Hematopoietic multipotent progenitor cell treated with erythropoietin and hydrocortisone succinate and interleukin-3 and kit ligand, for 4 days (in vitro differentiated cells): ENCODE measurements at regions not wholly inside any gene's neighbourhood (a gene's known extent, or its start where the extent isn't known, plus 50 kb on each side); places are given as distances from the start of the nearest gene placed in this dataset.
"Not testable (repeated sequence)": the region's sequence is repeated elsewhere in the genome, so short reads cannot be mapped to it uniquely, and the experiment has no call there.

ENCODE experiments used
- DNase-seq: peaks from one replicate; pipeline ENCODE4 v3.0.0-alpha.2; 2015

DNA sequence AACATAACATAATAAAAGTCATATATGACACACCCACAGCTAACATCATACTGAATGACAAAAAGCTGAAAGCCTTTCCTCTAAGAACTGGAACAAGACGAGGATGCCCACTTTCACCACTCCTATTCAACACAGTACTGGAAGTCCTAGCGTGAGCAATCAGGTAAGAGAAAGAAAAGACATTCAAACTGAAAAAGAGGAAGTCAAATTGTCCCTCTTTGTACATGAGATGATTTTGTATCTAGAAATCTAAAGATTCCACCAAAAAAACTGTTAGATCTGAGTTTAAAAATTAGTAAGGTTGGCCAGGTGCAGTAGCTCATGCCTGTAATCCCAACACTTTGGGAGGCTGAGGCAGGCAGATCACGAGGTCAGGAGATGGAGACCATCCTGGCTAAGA is 70.1 kb upstream of the PROKR2 start:
- DNase-seq = not testable (repeated sequence)

DNA sequence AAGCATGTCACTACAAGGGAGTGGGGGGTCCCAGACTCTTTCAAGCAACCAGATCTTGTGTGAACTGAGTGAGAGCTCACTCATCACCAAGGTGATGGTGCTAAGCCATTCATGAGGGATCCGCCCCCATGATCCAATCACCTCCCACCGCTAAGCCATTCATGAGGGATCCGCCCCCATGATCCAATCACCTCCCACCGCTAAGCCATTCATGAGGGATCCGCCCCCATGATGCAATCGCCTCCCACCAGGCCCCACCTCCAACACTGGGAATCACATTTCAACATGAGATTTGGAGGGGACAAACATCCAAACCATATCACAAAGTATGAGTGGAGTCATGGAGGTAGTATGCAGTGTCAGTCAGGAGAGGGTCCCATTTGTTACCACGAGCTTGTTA is 64.8 kb upstream of the PROKR2 start:
- not testable (repeated sequence) for DNase-seq

DNA sequence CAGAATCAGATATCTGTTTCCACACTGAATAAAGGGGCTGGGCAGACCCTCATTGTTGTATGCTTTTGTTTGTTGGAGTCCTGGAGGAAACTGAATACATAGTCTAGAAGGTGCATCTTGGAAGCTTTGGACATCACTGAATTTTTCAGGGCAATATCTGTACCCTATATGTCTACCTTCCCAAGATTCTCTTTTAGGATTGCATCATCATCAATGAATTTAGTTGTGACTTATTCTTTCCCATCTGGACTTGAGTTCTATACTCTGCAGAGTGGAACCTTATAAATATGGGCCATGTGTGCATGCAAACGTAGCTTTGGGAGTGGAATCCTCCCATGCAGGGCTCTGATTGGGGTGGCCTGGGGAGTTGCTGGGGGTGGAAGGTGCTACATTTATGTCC is 60.7 kb upstream of the PROKR2 start:
- no peak for DNase-seq

DNA sequence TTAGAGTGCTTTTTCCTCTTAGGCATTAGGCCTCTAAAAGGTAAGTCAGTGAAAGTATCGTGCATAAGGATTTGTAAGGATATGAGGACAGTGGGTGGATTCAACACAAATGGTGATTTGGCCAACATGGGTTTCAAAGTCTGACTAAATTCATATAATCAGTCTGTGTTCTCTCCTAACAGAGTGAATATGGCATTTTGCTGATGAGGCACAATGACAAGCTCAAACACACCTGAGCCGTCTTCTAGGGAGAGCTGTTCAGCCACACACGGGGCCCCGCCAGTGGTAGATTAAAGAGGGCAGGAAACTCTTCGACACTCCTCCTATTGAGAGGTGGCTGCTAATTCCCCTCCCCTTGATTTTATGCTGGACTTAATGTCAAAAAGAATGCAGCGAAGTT is 59.5 kb upstream of the PROKR2 start:
- no peak for DNase-seq

DNA sequence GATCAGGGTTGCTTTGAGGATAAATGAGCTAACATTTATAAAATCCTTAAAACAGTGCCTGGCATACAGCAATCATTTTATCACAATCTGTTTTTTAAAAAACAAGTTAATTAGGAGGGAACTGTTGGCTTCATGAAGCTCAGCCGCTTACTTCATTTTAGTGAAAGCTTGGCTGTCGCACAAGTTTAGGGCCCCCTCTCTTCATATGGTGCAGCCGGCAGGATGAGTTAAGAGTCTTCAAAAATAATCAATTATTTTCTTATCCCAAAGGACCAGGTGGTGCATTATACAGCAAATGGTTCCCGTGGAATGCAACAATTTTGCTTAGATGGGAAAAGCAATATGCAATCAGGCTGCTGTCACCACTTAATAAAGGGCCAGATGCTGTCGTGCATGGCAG is 57.4 kb upstream of the PROKR2 start:
- no peak for DNase-seq

DNA sequence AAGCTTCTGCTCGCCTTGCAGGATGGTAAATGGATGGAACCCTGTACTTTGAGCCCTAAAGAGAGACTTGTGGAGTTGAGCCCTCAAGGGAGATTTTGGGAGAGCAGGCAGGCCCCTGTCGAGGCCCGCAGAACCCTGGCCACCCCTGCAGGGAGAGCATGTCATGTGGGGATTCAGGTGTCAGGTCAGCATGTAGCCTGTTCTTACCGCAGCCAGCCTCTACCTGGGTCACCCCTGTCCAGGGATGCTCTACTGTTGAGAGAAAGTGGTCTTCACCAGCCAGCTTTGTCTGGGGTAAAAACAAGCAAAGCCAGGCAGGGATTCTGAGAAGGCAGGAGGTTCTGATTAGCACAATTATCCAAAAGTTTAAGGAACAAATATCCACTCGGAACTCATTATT is 55.6 kb upstream of the PROKR2 start:
- no peak for DNase-seq

DNA sequence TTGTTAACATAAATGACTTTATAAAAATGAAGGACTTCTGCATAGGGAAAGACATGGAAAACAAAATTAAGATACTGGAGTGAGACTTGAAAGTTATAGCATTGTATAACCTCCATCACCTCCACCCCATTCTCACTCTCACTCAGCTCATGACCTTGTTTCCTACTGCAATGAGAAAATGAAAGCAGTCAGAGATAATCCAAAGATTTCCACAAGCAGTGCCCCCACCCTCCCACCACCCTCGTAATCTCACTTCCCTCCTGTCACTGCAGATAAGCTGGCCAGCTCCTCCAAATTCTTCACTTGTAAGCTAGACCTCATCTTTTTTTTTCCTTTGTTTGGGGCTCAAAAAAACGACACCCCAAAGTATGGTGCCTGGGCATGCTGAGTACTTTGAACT is 52.9 kb upstream of the PROKR2 start:
- DNase-seq = peak; percentile 63
